ENCODE measurements at regions not wholly inside any gene's neighbourhood (a gene's known extent, or its start where the extent isn't known, plus 50 kb on each side); places are given as distances from the start of the nearest gene placed in this dataset.
"Not testable (repeated sequence)": the region's sequence is repeated elsewhere in the genome, so short reads cannot be mapped to it uniquely, and the experiment has no call there.

DNA sequence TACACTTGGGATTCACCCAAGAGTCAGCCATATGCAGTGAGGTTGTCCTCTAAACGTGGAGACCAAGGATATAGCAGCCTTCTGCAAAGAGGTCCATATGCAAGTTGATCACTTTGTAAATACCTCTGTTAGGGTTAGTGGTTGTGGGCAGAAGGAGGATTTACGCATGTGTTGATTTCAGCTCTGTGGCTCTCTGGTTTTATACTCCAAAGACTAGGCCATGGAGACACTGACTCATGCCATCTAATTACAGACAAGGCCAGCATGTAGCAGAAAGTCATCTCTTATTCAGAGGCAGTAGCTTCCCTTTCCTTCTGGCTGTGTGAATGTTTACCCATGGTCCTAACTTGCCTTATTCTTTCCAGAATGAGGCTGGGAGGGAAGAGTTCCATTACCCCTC, 140.9 kb upstream of the GOLGA6L4 start:
- DNase-seq (ENCODE audit: low read depth): not testable (repeated sequence)

- DNase-seq (ENCODE audit: low read depth): not testable (repeated sequence)
Observed at GRCh38 chr15:84097053-84097452, 138.5 kb upstream of the GOLGA6L4 start.

DNA sequence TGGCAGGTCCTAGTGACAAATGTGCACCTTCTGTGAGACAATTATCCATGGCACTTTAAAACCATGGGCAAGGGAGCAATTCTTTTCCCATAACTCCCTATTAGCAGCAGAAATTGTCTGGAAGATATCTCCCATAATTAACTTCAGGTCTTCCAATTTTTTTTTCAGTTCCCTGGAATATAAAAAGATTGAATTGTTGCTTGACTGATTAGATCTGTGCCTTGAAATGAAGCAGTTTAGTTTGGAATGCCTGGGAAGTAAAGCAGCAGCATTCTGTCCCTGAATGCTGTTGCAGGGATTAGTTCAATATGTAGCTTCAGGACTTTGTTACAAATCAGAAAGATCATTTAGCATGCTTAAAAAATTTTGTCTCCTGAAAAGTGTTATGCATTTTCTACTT, 137.0 kb upstream of the GOLGA6L4 start:
- DNase-seq (ENCODE audit: low read depth): no peak

- DNase-seq (ENCODE audit: low read depth): no peak
Observed at GRCh38 chr15:84099181-84099580, 136.4 kb upstream of the GOLGA6L4 start.

DNA sequence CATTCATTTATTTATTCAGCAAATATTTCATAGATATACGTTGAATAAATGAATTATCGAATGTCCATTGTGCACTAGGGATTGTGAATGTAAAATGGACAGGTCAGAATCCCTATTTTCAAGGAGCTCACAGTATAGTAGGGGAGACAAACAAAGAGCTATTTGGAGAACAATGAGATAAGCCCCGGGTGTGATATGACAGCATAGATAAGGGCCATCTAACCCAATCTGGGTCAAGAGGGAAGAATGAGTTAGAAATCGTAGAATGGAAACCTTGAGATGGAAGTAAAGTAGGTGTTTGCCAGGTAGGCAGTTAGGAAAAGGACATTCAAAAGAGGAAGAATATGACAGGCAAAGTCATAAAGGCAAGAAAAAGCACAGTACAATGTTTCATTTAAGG, 132.2 kb upstream of the GOLGA6L4 start:
- DNase-seq (ENCODE audit: low read depth): no peak

DNA sequence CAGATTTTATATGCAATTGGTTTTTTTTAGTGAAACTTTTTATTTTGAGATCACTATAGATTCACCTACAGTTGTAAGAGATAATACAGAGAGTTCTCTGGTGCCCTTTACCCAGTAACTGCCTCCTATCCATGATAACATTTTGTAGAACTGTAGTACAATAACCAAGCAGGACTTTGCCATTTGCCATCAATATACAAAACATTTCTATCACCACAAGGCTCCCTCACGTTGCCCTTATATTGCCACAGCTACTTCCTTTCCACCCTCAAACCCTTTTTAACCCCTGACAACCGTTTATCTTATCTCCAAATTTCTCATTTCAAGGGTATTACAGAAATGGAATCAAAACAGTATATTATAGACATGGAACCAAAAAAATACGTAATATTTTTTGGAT, 130.7 kb upstream of the GOLGA6L4 start:
- no peak for DNase-seq (ENCODE audit: low read depth)

- peak; percentile 2 for DNase-seq (ENCODE audit: low read depth)
Observed at GRCh38 chr15:84108728-84109127, 126.8 kb upstream of the GOLGA6L4 start.

GRCh38 chr15:84111575-84111974, 124.0 kb upstream of the GOLGA6L4 start:
- DNase-seq (ENCODE audit: low read depth): no peak

- DNase-seq (ENCODE audit: low read depth): peak; percentile 15
Observed at GRCh38 chr15:84112025-84112424, 123.5 kb upstream of the GOLGA6L4 start.

GRCh38 chr15:84113919-84114318, 121.7 kb upstream of the GOLGA6L4 start:
- DNase-seq (ENCODE audit: low read depth): no peak

DNA sequence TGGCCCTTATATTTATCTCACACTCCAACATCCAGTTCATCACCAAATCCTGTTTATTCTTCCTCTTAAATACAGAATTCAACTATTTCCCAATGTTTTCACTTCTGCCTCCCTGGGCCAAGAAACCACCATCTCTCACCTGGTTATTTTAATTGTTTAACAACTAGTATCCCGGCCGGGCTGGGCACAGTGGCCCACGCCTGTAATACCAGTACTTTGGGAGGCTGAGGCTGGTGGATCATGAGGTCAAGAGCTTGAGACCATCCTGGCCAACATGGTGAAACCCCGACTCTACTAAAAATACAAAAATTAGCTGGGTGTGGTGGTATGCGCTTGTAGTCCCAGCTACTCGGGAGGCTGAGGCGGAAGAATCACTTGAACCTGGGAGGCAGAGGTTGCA, 120.9 kb upstream of the GOLGA6L4 start:
- not testable (repeated sequence) for DNase-seq (ENCODE audit: low read depth)

- not testable (repeated sequence) for DNase-seq (ENCODE audit: low read depth)
Observed at GRCh38 chr15:84119351-84119750, 116.2 kb upstream of the GOLGA6L4 start.

GRCh38 chr15:84120903-84121302, 114.7 kb upstream of the GOLGA6L4 start:
- DNase-seq (ENCODE audit: low read depth): not testable (repeated sequence)

- peak; percentile 52 for DNase-seq (ENCODE audit: low read depth)
Observed at GRCh38 chr15:84128706-84129105, 106.9 kb upstream of the GOLGA6L4 start.

- DNase-seq (ENCODE audit: low read depth): not testable (repeated sequence)
Observed at GRCh38 chr15:84130098-84130831, 105.3 kb upstream of the GOLGA6L4 start.

- DNase-seq (ENCODE audit: low read depth): not testable (repeated sequence)
Observed at GRCh38 chr15:84135931-84136456, 99.6 kb upstream of the GOLGA6L4 start.

DNA sequence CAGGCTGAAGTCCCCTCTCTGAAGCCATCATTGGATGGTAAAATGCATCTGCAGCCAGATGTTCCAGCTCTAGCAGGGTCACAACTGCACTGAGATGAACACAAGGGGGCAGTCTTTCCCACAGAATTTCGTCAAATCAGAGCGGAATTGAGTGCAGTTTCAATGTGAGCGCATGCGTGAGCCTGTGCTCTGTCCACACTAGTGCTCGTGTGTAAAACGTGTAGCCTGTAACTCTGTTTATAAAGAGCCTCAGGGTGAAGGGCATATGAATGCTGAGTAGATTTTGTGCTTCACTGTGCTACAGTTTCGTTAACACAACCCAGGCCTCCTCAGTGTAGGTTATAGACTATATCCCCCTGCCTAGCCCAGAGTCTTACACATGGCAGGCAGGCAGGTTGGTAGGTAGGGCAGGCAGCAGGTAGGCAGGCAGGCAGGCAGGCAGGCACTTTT, 92.7 kb upstream of the GOLGA6L4 start:
- DNase-seq (ENCODE audit: low read depth): peak; percentile 73

DNA sequence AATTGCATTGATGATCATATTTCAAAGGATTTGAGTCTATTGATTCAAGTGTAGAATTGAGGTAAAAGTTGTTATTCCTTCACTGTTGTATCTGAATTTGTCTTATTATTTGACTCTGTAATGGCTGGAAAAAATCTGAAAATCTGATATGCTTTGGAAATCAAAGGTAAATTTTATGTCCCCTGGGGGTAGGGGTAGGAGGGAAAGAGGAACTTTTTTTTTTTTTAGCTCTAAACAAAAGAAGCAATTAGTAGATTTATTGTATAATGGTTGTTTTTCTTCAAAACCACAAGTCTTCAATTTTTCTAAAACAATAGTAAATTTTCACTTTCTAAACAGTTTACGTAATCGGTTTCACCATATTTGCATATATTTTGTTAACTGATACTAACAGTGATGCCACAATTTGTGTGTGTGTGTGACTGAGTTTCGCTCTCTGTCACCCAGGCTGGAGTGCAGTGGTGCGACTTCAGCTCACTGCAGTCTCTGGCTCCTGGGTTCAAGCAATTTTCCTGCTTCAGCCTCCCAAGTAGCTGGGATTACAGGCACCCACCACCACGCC, 91.7 kb upstream of the GOLGA6L4 start:
- no peak for DNase-seq (ENCODE audit: low read depth)

DNA sequence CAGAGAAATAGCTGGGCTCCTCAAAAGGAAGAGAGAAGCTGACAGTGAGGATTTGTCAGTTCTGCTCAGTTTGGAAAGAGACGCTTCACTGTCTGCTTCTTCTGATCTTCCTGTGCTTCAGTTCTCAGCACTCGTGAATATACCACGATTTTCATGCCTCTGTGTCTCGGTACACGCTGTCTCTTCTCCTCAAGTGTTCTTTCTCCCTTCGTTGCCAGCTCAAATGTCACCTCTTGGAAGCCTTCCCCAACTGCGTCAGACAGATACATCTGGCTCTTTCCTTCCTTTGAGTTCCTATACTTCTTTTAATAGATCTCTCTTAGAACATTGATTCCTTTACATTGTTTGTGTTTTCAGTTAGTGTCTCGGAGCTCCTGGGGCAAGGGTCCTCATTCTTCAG, 90.6 kb upstream of the GOLGA6L4 start:
- not testable (repeated sequence) for DNase-seq (ENCODE audit: low read depth)

GRCh38 chr15:84146299-84146698, 89.3 kb upstream of the GOLGA6L4 start:
- not testable (repeated sequence) for DNase-seq (ENCODE audit: low read depth)

DNA sequence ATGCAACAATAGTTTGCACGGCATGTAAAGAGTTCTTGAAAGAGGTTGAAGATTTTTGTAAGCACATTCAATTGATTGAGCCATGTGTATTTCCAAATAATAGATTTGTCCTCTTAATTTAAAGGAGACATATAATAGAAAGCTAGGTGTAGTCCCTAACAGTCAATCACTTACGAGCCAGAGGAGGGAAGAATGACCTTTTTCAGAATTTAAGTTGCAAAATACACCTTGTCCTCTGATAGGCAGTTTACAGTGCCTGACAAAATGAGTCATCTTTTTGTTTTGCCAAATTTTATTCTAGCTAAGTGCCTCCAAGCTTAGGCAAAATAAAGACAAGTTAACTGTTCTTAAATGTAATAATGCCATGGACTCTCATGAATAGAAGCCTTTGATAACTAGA, 88.3 kb upstream of the GOLGA6L4 start:
- not testable (repeated sequence) for DNase-seq (ENCODE audit: low read depth)

- DNase-seq (ENCODE audit: low read depth): peak; percentile 40
Observed at GRCh38 chr15:84151205-84151931, 84.2 kb upstream of the GOLGA6L4 start.
